ENCODE measurements at regions not wholly inside any gene's neighbourhood (a gene's known extent, or its start where the extent isn't known, plus 50 kb on each side); places are given as distances from the start of the nearest gene placed in this dataset.

DNA sequence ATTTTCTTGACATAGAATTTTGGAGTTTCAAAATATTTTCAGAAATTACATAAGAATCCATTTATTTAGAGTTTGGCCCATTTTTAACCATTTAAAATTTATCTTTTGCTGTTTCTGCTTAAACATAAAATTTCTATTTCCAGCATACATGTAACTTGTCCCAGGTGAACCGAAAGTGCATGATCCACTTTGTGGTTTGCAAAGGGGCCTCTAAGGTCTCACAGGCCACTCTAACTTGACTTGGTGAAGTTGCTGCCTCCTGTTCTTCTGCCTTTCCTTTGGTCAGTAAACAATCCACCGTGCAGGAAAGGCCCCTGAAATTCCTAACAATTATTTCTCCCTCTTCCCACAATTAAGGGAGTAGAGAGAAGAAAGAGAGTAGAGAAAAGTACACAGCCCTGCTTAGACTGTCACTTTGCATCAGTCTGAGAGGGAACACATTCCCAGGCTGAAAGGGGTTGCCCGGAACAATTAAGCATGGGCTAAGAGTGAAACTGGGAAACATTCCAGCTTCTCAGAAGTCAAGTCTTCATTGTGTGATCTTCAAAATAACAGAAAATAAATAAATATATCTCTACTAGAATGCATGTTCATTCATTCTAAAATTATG is 79.5 kb upstream of the SEMA3A start:
- TF ChIP-seq, protein P1, sequence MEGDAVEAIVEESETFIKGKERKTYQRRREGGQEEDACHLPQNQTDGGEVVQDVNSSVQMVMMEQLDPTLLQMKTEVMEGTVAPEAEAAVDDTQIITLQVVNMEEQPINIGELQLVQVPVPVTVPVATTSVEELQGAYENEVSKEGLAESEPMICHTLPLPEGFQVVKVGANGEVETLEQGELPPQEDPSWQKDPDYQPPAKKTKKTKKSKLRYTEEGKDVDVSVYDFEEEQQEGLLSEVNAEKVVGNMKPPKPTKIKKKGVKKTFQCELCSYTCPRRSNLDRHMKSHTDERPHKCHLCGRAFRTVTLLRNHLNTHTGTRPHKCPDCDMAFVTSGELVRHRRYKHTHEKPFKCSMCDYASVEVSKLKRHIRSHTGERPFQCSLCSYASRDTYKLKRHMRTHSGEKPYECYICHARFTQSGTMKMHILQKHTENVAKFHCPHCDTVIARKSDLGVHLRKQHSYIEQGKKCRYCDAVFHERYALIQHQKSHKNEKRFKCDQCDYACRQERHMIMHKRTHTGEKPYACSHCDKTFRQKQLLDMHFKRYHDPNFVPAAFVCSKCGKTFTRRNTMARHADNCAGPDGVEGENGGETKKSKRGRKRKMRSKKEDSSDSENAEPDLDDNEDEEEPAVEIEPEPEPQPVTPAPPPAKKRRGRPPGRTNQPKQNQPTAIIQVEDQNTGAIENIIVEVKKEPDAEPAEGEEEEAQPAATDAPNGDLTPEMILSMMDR (IDR thresholded peaks at IDR 0.05), result no peak
- no peak for TF ChIP-seq EZH2 (IDR thresholded peaks at IDR 0.05)

All from neural progenitor cell (in vitro differentiated cells).